Activated CD8-positive, alpha-beta T cell treated with anti-CD3 and anti-CD28 coated beads for 36 hours (primary cell): ENCODE measurements at regions not wholly inside any gene's neighbourhood (a gene's known extent, or its start where the extent isn't known, plus 50 kb on each side); places are given as distances from the start of the nearest gene placed in this dataset.

Experiments used
- ATAC-seq: fragments of 200-7000 bp; cut with Tn5 transposase; one replicate; pipeline ENCODE4 v1.10.0; 2021; ENCODE audit warnings: mild to moderate bottlenecking, moderate library complexity
- CTCF ChIA-PET: fragments of 350-600 bp; sonication (Branson Sonifier 250); formaldehyde crosslinking; loops from one replicate; lab custom pipeline; 2021; ENCODE audit warnings: antibody characterized with exemption; lab: Charles Lee
- POLR2A ChIA-PET: fragments of 350-600 bp; sonication (Branson Sonifier 250); formaldehyde crosslinking; loops from one replicate; lab custom pipeline; 2021; ENCODE audit warnings: antibody characterized with exemption; lab: Charles Lee
- DNase-seq: peaks from one replicate; pipeline ENCODE4 v3.0.0-alpha.2; 2020
- H3K27ac Mint-ChIP-seq: one replicate; pipeline ENCODE4 v1.8.0; 2021; ENCODE audit warnings: mild to moderate bottlenecking, mixed read lengths
- H3K27me3 Mint-ChIP-seq: one replicate; pipeline ENCODE4 v1.8.0; 2021; ENCODE audit warnings: mixed read lengths
- H3K36me3 Mint-ChIP-seq: one replicate; pipeline ENCODE4 v1.8.0; 2021; ENCODE audit warnings: low read depth, mixed read lengths
- H3K4me1 Mint-ChIP-seq: one replicate; pipeline ENCODE4 v1.8.0; 2021; ENCODE audit warnings: low read depth, mixed read lengths
- H3K4me3 Mint-ChIP-seq: one replicate; pipeline ENCODE4 v1.8.0; 2021; ENCODE audit warnings: mild to moderate bottlenecking, moderate library complexity, mixed read lengths
- H3K9me3 Mint-ChIP-seq: one replicate; pipeline ENCODE4 v1.8.0; 2021; ENCODE audit warnings: mixed read lengths
- intact Hi-C: fragments of 100-400 bp; cut with micrococcal nuclease; formaldehyde crosslinking; loops from one replicate; pipeline ENCODE4 v1.10.0; 2022
- TF ChIP-seq, protein P1 (sequence below): fragments of 200-600 bp; IDR thresholded peaks from one replicate; pipeline ENCODE4 v1.8.0; 2022; ENCODE audit warnings: antibody characterized with exemption, mild to moderate bottlenecking

DNA sequence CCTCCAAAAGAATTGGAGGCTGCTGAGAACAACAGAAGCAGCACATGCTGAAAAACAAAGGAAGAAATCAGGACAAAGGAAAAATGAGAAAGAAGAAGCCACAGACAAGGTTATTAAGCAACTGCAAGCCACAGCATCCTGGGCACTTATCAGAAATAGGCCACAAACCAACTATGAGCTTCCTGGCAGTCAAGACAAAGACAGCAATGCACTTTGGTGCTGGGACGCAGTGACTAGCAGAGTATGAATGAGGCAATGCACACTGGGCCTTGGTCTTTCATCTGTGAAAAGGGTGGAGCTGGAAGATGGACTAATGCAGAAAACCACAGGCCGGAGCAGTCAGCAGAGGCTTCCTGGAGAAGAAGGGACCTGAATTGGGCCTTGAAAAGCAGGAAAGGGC, 56.0 kb upstream of the LINGO1 start:
- no peaks in the 10 kb centered on the region for H3K36me3 Mint-ChIP-seq
- no peaks in the 10 kb centered on the region for H3K4me1 Mint-ChIP-seq
- ChIA-PET CTCF (no interaction called here), POLR2A (no interaction called here)
- H3K9me3 Mint-ChIP-seq: no peaks in the 10 kb centered on the region
- intact Hi-C loops: no loop called here
- ATAC-seq (no peak), DNase-seq (no peak)
- H3K27me3 Mint-ChIP-seq: peaks cover 10% of the 10 kb centered on the region
- TF ChIP-seq, protein P1, sequence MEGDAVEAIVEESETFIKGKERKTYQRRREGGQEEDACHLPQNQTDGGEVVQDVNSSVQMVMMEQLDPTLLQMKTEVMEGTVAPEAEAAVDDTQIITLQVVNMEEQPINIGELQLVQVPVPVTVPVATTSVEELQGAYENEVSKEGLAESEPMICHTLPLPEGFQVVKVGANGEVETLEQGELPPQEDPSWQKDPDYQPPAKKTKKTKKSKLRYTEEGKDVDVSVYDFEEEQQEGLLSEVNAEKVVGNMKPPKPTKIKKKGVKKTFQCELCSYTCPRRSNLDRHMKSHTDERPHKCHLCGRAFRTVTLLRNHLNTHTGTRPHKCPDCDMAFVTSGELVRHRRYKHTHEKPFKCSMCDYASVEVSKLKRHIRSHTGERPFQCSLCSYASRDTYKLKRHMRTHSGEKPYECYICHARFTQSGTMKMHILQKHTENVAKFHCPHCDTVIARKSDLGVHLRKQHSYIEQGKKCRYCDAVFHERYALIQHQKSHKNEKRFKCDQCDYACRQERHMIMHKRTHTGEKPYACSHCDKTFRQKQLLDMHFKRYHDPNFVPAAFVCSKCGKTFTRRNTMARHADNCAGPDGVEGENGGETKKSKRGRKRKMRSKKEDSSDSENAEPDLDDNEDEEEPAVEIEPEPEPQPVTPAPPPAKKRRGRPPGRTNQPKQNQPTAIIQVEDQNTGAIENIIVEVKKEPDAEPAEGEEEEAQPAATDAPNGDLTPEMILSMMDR: no peak
- no peak overlapping the region for H3K27ac Mint-ChIP-seq
- no peak overlapping the region for H3K4me3 Mint-ChIP-seq

DNA sequence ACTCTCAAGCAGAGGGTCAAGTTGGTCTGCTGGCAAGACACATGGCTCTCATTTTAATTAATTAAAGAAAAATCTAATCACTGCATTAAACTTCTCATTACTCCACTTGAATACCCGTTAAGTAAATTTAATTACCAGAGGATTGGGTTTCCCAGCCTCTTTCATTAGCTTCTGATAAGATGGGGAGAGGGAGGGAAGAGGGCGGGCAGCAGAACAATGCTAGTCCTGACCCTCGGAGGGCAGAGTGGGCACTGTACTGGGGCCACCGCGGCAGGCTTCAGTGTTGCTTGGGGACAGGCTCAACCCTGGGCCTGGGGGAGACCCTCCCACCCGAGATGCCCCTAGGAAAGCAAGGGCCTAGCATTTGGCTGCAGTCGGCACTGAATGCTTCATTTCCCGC, 55.6 kb upstream of the LINGO1 start:
- peaks cover 10% of the 10 kb centered on the region for H3K27me3 Mint-ChIP-seq
- H3K36me3 Mint-ChIP-seq: no peaks in the 10 kb centered on the region
- CTCF ChIA-PET: no interaction called here
- H3K4me1 Mint-ChIP-seq: no peaks in the 10 kb centered on the region
- intact Hi-C loops: no loop called here
- ATAC-seq (no peak), DNase-seq (no peak)
- POLR2A ChIA-PET: no interaction called here
- H3K9me3 Mint-ChIP-seq: no peaks in the 10 kb centered on the region
- H3K27ac Mint-ChIP-seq: no peak overlapping the region
- H3K4me3 Mint-ChIP-seq: no peak overlapping the region
- TF ChIP-seq, protein P1: no peak

DNA sequence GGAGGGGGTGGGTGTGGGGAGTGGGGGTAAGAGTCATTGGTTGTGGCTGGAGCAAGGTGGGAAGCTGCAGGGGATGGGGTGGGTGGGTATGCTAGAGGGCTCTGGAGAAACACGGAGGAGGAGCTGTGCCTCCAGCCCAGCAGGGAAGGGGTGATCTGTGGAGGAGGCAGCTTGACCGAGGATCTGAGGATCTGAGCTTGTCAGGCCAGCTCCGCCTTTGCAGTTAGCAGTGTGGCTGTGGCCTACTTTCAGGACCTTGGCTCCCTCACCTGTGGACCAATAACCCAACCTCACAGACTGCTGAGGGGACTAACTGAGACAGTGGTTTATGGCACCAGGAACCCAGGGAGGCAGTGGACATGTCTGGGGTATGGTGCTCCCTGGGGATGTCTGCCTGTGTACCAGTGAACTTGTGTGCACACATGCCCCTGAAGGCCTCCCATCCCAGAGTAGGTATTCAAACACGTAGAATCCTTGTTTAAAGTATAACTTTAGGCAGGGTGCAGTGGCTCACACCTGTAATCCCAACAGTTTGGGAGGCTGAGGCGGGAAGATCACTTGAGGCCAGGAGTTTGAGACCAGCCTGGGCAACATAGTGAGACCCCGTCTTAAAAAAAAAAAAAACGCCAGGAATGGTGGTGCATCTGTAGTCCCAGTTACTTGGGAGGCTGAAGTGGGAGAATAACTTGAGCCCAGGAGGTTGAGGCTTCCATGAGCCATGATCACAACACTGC, 52.5 kb upstream of the LINGO1 start:
- ChIA-PET CTCF (no interaction called here), POLR2A (no interaction called here)
- H3K4me3 Mint-ChIP-seq: no peak overlapping the region
- TF ChIP-seq, protein P1: no peak
- peaks cover 7% of the 10 kb centered on the region for H3K27me3 Mint-ChIP-seq
- H3K9me3 Mint-ChIP-seq: no peaks in the 10 kb centered on the region
- intact Hi-C loops: no loop called here
- no peaks in the 10 kb centered on the region for H3K36me3 Mint-ChIP-seq
- ATAC-seq: no peak
- DNase-seq: no peak
- no peaks in the 10 kb centered on the region for H3K4me1 Mint-ChIP-seq
- no peak overlapping the region for H3K27ac Mint-ChIP-seq

DNA sequence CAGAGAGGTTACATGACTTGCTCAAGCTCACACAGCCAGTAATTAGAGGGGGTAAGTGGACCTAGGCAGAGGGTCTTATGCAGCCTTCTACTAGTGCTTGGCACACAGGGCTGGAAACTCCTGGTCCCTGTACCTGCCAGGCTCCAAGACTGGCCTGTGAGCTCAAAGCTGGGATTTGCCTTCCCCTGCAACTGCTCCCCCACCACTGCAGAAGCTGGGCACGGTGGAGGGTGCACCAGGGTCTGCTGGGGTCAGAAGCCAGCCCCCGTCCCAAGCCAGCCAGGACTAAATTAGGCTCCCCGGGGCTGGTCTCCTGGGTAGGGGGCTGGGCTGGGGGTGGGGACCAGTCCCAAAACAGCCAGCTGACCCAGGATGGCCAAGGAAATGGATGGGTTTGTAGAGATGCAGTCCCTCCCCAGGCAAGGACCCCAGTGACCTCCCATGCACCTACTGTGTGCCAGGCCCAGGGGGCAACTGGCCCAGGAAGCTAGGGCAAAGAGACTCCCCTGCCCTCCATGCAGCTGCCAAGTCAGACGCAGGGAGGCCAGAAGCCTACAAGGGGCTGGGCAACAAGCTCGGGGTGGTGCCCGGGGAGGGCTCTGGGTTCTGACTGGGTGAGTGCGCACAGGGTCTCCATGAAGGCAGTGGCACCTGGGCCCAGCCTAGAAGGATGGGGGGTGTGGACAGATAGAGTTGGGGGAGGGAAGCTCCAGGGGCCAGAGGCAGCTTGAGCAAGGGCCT, 51.8 kb upstream of the LINGO1 start:
- H3K27me3 Mint-ChIP-seq: peaks cover 7% of the 10 kb centered on the region
- no peaks in the 10 kb centered on the region for H3K36me3 Mint-ChIP-seq
- no peak overlapping the region for H3K4me3 Mint-ChIP-seq
- no peaks in the 10 kb centered on the region for H3K9me3 Mint-ChIP-seq
- DNase-seq: no peak
- intact Hi-C loops: no loop called here
- ATAC-seq: no peak
- TF ChIP-seq, protein P1: no peak
- H3K27ac Mint-ChIP-seq: no peak overlapping the region
- CTCF ChIA-PET: no interaction called here
- POLR2A ChIA-PET: no interaction called here
- H3K4me1 Mint-ChIP-seq: no peaks in the 10 kb centered on the region

DNA sequence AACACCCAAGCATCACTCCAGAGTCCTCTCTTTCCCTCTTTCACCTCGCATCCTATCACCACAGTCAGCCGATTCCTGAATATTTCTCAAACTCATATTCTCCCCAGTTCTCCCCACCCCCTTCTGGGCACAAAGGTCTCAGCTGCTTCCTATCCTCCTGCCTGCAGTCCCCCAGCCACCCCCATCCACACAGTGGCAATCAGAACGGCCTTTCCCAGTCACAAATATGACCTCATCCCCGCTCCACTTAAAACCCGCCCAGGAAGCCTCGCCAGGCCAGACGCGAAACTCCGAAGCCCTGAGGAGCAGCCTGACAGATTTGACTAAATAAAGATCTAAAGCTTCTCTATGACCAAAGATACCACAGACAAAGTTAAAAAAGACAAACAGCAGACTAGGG, 49.9 kb upstream of the LINGO1 start:
- ChIA-PET POLR2A (no interaction called here), CTCF (no interaction called here)
- no peak for ATAC-seq
- no peaks in the 10 kb centered on the region for H3K36me3 Mint-ChIP-seq
- intact Hi-C loops: no loop called here
- peaks cover 7% of the 10 kb centered on the region for H3K27me3 Mint-ChIP-seq
- no peaks in the 10 kb centered on the region for H3K9me3 Mint-ChIP-seq
- no peak overlapping the region for H3K4me3 Mint-ChIP-seq
- no peak overlapping the region for H3K27ac Mint-ChIP-seq
- TF ChIP-seq, protein P1: no peak
- no peaks in the 10 kb centered on the region for H3K4me1 Mint-ChIP-seq
- no peak for DNase-seq
